HG03565 (cell line): ENCODE measurements at regions not wholly inside any gene's neighbourhood (a gene's known extent, or its start where the extent isn't known, plus 50 kb on each side); places are given as distances from the start of the nearest gene placed in this dataset.

ENCODE experiments used
- ATAC-seq: cut with Tn5 transposase; IDR thresholded peaks from one replicate; pipeline ENCODE4 v1.9.1; 2021; ENCODE audit warnings: mild to moderate bottlenecking, moderate library complexity; ENCODE audit not compliant: unreplicated experiment

DNA sequence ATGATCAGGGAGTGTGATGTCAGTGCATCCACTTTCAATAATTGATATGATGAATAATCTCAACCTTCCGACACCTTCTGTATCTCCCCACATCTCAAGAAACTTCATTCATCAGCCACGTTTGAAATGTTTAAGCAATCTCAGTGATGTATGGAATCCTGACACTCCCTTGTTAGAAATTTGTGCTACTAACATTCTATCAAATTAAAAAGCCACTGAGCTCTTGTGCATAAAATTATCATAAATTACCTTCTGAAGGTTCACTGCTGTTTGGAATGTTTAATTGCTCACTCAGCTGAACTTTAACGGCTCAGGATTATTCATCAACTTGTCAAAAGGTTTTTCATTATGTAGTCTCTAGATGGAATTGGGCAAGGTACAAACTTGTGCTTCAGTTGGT, 108.4 kb upstream of the DPH6 start:
- ATAC-seq: no peak

DNA sequence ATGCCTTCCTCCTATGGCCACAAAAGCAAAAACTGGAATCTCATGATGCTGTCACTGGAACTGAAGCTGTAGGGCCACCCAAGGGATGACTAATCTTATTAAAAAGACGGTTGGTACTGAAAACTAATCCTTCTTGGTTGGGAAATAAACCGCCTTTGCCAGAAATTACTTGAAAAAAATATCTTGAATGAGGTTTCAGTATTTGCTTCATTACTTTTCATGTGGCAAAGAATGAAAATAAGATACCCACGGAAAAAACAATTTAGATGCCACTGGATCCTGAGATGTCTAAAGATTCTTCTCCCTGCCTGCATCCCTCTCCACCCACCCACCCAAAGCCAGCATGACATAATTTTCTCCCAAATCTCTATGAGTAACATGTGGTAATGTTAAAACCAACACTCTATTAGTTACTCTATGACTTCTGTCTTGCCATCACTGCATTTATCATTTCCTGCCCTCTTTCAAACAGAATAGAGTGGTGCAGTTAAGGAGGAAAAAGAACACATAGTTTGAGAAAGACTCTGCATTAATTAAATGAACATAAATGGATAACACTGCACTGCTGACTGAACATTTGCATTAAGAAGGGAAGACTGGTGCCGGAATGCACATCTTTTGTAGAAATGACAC, 111.8 kb upstream of the DPH6 start:
- no peak for ATAC-seq

DNA sequence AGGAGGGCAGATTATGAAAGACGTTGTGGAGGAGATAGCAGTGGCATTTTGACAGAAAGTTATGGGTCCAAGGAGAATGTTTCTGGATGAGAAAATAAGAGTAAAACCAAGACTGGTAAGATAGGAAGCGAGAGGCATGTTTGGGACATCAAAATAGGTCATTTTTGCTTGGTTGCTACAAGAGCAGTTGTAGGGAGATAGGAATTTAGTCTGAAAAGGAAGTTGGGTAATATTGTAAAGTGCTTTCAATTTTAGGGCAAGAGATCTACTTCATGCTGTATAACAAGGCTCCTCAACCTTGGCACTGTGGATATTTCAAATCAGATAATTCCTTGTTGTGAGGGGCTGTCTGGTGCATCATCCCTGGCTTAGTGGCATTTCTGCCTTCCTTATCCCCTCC, 118.0 kb upstream of the DPH6 start:
- no peak for ATAC-seq

DNA sequence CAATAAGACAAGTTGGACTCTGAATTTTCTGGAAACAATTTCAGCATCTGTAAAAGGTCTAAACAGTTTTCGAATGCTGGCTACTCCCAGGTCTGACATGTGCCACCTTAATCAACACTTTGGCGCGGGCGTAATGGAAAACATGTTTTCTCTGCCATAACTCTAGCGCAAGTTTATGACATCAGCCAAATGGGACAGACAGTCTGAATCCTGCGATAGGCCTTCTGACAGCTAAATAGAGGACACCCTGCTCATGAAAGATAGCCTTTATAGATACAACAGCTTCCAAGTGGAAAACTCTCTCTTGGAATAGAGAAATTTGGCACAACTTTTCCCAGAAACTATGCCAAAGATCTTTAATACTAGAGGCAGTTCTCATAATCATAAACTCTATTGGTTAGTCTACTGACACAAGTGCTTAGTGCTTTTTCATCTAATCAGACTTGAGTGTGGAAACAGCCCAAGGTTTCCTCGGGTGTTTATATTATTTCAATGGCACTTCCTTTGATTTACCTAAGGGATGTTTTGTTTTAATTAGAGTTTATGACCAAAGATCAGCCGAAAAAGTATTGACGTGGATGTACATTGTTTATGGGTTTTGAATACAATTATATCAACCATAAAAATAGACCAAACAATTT, 120.1 kb upstream of the DPH6 start:
- no peak for ATAC-seq

DNA sequence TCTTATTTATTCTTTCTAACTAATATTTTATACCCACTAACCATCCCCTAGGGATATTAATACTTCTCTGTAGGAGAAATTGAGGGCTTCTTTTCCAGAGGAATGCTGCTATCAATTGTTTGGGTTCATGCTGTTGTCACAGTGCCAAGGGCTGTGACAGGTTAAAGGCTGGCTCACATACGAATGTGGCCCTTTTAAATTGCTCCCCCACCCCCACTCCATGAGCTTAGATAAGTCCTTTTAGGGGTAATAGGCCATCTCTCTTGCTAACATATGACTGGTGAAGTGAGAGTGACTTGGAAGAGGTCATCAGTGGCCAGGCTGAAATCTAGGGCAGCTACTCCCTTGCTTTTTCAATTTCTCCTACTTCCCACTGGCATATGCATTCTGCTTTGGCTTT, 121.9 kb upstream of the DPH6 start:
- no peak for ATAC-seq

DNA sequence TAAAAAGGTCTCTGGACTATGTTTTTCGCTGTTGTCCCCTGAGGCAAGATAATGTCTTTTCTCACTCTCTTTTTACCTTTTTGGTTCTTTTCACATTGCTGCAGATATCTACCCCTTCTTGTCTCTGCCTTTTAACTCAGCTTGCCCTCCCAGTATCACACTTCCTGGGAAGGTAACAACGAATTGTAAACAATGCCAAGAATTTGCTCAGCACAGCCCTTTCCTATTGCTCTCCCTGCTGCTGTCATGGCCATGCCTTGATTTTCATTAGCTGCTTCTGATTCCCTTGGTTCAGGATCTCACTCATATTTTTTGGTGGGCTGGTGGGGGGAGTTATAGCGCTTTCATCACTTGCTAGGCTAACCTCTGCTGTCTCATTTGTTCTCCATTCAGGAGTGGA, 123.1 kb upstream of the DPH6 start:
- no peak for ATAC-seq

DNA sequence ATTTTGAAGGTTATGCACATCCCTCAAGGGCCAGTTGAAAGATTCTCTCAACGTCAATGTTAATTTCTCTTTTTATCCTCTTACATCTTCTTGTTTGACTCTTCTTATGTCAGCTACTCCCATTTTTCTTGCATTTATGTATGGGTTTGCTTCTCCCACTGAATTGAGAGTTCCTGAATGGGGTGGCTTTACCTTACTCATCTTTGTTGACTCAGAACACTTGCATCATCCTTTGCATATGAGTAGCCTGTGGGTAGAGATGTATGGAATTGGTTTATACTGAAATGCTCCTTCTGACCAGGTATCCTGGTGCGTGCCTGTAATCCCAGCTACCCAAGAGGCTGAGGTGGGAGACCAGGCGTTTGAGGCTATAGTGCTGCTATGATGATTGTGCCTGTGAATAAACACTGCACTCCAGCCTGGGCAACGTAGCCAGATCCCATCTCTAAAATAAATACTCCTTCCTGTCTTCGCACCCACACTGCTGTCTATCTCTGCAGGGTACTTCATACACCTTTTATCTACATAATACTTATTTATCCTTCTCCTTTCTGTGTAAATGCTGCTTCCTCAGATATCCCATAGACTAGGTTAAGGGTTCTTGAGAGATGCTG, 123.6 kb upstream of the DPH6 start:
- ATAC-seq: no peak

DNA sequence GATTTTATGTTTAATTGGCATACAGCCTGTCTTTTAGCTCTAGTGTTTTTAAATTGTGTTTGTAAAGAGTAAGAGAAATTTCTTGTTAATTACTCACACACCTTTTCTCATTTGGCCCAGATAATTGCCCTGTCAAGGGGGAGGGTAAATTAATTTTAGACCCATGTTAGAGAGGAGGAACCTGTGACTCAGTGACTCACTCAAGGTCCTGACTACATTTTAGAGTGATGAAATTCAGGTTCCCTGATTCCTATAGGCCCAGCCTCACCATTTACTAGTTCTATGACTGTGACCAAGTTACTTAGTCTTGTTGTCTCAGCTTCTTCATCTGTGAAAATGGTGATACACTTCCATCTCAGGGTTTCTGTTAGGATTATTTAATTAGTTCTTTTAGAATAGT, 125.2 kb upstream of the DPH6 start:
- no peak for ATAC-seq

DNA sequence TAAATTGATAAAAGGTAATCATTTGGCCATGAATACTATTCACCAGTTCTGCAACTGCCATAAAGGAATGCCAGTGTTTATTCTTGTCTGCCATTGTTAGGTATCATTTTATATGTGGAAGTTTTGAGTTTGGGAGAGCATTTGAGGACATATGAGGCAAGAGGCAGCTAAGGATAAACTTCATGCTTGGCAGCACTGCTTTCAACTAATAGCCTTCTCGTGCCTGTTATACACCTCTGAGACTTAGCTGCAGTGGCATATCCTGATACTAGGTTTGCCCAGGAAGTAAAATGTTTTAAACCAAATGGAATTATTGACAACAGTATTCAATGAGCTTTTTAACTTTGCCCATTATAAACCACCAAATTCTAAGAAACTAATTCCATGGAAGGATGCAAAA, 126.0 kb upstream of the DPH6 start:
- no peak for ATAC-seq

DNA sequence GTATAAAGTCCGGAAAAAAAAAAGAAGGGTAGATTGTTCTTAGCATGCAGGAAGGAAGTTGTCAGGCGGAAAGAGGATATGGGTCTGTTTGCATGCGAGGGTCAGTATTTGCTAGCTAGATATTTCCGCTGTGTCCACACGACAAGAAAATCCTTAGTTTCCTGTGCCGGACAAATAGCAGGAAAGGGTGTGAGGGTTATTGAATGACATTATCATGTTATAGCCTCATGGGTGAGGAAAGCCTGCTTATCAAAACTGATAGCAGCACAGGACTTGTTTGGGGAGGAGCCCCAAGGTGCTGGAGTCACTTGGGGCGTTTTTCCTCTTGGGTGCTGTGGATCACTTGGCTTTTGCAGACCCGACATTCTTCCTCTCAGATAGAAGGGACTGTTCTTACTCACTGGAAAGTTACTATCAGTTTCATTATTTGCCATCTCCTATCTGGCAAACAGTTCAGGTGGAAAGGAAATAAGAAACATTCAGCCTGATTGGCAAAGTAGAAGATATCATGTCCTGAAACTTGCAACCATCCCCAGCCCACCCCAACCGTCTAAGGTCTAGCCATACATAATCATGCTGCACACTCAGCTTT, 127.2 kb upstream of the DPH6 start:
- ATAC-seq: peak; percentile 61

DNA sequence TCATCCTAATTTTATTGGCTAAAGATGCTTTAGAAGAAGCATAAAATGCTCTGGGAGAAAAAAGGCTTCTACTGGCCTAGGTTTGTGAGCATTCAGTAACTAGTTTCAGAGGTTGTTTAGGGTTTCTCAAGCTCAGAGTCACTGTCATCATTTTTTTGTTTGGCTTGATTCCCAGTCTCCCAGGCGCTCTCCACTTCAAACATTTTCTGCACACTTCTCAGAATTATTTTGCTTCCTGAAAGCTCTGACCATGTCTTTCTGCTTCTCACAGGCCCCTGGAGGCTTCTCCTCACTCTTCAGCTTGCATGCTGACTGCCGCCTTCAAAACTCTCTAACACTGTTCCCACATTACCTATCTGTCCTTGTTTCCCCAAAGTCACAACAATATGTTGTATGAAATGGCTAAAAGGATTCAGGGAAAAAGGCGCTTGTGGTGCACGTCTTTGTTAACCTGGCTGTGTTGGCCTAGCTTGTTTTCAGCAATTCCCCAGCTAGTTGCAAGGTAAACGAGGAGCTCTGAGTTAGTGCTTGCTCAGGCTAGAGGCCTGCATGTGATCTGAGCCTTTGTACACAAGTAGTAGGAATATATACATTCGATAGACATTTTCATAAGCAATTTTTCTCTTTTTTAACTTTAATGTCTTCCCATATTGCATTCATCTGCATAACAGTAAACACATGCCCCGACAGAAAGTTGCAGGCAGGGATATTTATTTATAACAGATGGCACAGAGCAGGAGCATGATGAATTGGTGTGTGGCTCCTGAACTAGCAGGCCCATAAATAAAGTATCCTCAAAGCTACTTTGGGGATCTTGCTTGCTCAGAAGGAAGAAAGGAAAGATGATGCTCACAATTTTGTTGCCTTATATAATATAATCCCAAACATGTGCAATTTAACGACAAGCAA, 129.2 kb upstream of the DPH6 start:
- no peak for ATAC-seq

DNA sequence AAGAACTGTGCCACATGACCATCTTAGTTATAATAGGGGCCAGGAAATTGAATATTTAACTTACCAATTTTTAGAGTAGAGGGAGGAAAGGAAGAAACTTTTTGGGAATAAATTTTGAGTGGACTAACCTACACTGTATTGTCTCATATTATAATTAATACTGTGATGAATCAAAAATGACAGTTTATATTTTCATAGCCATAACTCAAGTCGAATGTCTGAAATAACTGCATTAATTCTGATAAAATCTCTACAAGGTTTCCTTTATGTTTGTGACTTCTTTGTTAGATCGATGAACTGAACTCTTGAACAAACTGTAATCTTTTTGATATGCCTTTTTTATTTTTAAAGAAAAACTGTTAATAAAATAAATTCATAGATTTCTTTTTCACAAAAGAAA, 132.8 kb upstream of the DPH6 start:
- ATAC-seq: no peak

DNA sequence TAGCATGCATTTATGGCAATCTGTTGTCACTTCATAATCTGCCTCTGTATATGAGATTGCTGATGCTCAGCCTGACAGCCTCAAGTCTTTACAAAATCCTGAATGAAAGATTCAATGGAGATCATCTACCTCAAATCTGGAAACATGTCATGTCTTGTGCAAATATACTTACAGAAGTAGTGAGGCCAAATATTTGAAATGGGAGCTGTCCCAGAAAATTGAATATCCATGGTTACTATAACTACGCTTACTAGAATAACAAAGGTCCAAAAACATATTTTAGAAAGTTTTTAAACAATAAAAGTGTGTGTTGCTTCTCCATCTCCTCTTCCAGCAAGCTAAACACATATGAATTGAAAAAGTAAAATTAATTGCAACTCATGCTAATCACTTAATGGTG, 133.2 kb upstream of the DPH6 start:
- no peak for ATAC-seq

DNA sequence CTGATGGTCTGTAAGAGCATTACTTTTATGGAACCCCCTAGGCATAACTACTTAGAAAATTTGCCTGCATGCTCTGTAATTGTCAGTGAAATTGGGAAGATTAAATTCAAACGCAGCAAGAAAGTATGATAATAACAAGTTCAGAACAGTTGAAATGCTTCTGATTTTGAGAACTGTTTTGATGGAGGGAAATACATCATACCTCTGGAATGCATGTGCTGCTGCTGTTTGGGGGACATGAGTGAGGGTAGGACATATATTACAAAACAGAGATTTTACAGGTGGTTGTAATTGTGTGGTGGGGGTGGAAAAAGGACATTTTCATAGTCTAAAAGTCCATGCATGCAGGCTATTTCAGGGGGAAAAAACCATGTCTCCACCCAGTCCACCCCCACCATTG, 135.0 kb upstream of the DPH6 start:
- no peak for ATAC-seq

DNA sequence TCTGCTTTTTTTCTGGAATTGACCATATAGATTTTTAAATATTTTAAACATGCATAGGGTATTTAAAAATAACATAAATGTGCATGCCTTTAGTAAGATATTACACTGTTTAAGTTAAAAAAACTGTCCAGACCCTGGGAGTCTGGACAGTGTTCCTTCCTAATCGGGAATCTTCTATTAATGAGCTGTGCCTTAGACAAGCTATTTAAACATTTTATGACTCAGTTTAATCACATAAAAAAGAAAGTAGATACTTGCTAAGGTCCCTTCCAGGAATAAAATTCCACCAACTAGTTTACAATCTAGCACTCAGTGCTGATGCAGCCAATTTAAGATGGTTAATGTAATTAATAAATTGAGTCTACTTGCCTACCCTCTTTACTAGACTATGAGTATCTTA, 140.4 kb upstream of the DPH6 start:
- ATAC-seq: no peak

DNA sequence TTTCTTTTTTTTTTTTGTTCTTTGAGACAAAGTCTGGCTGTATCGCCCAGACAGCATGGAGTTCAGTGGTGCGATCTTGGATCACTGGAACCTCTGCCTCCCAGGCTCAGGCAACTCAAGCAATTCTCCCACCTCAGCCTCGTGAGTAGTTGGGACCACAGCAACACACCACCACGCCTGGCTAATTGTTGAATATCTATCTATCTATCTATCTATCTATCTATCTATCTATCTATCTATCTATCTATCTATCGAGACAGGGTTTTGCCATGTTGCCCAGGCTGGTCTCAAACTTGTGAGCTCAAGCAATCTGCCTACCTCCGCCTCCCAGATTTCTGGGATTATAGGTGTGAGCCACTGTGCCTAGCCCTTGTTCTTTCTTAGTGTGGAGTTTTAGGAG, 143.3 kb upstream of the DPH6 start:
- no peak for ATAC-seq

DNA sequence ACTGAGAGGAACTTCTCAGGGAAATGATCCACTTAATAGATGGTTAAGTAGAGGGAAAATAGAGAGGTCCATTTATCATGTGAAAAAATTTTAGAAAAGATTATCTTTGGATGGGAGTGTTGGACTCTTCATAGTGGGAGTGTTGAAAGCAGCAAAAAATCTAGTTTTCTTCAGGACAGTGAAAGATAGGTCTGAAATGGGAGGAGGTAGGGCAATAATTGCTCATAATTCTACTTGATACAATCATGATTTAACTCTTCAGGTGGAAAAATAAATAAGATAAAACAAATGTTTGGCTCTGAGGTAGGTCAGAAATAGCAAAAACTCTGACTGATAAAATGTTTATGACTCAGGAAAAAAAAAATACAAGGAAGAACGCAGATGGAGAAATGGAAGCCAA, 144.1 kb upstream of the DPH6 start:
- no peak for ATAC-seq

DNA sequence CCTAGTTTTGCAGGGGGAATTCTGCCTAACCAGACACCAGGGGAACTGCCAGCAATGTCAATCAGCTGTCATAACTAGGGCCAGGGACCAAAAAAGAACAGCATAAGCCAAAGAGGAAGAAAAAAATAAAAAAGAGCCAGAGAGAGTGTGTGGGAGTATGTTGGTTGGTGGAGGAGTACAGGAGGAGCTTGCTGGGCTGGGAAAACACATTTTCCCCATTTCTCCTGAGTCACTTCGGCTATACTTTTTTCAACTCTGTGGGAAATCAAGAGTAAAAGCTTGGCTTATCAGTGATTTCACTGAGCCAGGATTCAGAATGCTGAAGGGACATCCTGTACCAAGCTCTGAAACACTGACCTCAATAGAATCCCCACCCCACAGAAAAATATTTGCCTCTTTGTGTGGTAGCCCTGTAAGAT, 144.7 kb upstream of the DPH6 start:
- no peak for ATAC-seq

DNA sequence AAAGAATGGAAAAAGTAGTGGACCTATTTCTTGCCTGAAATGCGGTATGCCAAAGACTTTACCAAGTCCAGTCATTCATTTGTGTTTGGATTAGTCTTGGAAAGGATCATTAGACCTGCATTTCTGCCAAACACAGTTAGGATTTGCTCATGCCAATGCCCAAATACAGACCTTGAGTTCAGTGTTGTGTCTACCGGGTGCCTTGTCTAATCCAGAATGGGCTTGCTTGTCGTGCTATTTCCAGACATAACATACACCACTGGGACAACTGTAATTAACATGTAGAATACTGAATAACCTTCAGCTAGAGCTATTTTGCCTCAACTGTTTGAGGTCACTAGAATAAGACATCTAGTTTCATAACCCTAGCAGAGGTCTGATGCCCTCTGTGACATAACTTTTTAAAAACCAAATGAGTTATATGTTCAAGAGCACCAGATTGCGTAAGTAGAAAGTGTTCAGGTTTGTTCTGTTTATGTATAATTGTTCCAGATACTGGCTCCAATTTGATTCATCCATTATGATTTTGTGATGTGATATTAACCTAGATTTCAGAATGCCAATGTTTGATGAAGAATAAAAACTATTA, 145.3 kb upstream of the DPH6 start:
- ATAC-seq: no peak

DNA sequence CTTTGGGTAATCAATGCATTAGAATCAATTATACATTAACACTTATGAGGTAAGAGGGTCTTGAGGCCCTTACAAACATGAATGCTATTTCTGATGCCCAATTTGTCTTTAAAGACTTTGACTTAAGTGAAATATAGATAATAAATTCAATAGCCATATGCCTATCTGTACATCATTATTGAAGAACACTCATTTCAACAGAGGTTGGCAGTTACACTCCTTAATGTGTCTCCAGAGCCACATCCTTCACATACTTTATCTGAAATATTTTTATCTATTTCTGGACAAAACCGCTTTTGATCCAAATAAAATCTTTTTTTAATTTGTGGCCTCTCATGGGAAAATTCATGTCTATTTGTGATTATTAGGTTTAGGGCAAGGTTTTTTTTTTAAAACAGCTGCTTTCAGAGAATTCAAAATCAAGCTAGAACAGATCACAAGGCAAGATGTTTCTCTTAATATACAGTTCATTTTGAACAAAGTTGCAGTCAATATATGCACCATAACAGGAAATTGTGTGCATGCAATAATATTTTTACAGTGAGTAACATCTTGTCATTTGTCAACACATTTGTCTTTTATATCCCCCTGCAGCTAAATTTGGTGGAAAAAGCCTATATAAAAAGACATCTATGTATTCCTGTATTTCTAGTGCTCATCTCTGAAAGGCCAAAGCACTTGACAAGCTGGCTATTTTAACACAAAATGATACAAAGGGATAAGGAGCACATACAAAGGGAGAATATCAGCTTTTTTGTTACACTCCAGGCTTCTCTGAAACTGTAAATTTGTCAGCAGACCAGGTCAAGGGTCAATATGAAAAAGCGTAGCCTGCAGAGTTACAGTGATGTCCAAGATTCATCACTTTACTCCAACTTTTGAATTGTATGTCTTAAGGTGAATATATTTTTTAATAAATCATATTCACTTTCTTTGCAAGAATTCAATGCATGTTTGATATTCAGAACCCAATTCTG, 146.2 kb upstream of the DPH6 start:
- ATAC-seq: no peak
